HG03159 (cell line): ENCODE measurements at regions not wholly inside any gene's neighbourhood (a gene's known extent, or its start where the extent isn't known, plus 50 kb on each side); places are given as distances from the start of the nearest gene placed in this dataset.
A peak's percentile ranks its signal among the peaks of the same experiment; 100 is the strongest.
"Not testable (repeated sequence)": the region's sequence is repeated elsewhere in the genome, so short reads cannot be mapped to it uniquely, and the experiment has no call there.

Experiments used
- ATAC-seq: cut with Tn5 transposase; IDR thresholded peaks from one replicate; pipeline ENCODE4 v1.9.1; 2021; ENCODE audit warnings: mild to moderate bottlenecking, moderate library complexity; ENCODE audit not compliant: unreplicated experiment

DNA sequence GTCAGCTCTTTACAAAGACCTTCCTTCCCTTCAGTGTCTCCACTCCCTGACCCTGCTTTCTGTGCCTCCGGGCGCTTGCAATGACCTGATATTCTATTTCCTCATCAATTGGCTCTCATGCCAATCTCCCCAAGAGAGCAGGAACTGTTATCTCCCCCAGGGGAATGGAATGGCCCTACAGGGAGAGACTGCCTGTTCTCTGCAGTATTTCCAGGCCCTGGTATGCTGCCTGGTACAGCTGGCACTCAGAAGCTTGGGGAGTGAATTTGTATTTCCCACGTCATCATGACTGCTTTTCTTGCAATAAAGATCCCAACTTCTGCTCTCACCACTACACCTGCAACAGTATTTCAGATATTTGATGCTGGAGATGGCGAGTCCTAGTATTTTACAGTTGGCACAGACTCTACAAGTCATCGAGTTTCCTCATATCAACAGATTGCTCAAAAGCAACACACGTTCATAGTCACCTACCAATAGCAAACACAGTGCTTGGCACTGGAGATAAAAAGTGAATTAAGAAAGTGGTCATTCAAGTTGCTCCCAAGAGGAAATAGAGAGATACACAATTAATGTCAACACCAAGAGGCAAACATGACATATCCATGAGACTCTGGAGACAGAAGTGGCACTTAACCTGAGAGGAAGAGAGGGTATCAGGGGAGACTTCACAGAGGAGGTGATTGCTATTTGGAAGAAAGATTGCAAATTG is 90.5 kb upstream of the EGFL6 start:
- ATAC-seq: no peak

DNA sequence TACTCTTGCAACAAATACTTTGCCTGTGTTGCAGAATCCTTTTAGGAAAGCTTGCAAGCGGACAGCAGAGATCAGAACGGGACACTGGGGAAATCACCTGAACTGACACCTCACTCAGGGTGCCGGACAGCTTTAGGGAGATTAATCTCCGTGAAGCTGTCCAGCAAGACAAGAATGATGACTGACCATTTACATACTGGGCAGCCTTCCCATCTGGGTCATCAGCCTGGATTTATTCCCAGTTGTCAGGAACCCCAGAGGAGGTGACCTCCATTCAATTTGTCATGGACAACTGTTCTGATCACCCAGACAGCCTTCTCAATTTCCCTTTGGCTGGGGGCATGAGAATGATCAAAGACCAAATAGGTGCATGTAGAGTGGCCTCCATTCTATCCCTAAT is 93.0 kb upstream of the EGFL6 start:
- no peak for ATAC-seq

DNA sequence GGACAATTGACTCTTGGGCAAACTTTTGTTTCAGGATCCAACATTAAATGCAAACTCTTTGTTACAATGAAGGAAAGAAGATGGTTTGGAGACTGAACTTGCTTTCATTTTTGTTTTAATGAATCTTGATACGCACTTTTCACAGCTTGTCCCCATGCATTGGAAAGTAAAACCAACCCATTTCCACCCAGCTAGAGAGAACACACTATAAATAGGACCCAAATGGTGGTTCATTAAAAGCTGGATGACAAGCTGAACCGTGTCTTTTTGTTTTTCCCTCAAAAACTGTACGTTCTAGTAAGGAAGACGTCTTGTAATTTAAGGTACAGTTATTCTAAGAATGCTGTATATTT is 95.3 kb upstream of the EGFL6 start:
- peak; percentile 53 for ATAC-seq

DNA sequence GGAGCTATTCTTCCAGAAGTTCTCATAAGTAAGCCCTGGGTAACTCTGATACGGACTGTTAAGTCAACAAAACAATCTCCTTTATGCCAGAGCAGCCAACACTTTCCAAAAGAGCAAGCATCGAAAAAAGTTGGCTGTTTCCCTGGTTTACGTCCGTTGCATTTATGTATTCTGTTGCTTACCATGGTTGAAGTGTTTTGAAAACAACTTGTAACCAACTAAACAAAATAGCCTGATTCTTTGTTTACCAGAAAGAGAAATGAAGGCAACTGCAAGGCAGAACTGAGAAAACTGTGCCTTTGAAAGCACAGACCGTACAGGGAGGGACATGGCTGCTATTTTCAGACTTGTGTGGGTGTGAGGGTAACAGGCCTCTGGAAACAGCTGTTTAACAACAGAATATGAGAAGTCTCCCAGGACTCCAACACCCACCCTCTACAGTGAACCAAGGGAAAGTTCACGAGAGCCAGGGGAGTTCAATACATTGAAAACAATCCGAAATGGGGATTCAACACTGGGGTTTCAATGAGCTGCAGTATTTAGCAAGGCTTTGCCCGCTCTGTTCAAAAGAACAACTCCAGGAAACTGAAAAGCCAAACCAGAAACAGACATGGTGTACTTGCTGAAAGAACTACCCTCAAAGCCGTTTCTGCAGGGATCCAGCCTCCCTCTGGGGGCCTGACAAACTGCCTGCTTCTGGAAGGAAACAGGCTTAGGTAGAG is 95.8 kb upstream of the EGFL6 start:
- peak; percentile 84 for ATAC-seq

DNA sequence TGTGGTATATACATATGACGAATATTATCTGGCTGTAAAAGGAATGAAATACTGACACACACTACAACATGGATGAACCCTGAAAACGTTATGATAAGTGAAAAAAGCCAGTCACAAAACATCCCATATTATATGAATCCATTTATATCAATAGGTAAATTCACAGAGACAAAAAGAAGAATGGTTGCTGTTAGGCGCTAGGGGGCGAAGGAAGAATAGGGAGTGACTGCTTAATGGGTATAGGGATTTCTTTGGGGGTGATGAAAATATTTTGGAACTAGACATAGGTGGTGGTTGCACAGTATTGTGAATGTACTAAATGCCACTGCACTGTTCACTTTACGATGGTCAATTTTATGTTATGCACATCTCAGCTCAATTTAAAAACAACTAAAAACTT is 96.4 kb upstream of the EGFL6 start:
- ATAC-seq: no peak

DNA sequence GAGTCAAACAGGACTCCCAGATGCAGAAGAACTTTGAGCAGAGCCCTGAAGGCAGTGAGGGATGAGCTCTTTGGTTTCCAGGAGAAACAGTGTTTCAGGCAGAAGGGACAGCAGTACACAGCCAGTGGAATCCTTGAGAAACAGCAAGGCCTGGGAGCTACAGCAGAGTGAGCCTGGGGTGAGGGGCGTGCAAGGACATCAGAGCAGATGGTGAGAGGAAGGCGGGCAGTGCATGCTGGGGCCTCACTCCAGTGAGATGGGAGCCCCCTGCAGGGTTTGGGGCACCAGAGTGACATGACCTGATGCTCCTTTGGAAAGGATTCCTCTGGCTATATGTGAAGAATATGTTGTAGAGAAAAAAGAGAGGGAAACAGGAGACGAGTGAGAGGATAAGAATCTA is 98.1 kb upstream of the EGFL6 start:
- no peak for ATAC-seq

DNA sequence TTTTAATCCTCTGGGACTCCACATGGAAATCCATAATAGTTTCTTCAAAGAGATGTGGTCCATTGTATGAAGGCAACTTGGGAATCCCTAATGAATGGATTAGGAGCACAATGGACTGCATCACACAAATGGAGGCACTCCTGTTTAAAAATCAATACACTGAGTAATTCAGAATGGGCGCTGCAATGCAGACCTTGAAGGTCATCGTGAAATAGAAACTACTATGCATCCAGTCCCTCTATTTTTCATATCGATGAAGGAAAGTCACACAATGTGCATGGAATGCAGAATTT is 98.8 kb upstream of the EGFL6 start:
- no peak for ATAC-seq

DNA sequence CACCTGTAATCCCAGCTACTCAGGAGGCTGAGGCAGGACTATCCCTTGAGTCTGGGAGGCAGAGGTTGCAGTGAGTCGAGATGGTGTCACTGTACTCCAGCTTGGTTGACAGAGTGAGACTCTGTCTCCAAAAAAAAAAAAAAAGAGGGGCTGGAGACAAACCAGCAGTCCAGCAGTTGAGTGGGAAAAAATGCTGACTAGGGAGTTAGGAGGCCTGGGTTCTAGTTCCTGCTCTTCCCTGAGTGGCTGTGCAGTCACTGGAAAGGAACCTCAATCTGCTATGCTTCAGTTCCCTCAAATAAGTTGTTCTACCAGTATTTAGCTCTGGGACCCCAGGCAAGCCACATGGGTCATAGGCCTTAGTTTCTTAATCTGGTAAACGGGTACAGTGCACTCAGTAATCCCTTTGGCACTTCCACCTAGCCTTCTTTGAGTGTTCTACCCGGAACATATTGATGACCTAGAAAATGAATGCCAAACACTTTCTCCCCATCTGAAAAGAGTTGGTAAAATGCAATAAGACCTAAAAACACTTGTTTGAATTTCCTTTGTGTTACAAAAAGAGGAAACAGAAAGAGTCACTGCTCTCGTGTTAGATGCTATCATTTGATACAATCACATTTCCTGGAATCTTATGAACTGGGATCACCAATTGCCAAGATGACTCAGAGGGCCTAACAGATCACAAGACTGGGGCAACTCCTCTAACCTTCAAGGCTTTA is 99.3 kb upstream of the EGFL6 start:
- no peak for ATAC-seq

DNA sequence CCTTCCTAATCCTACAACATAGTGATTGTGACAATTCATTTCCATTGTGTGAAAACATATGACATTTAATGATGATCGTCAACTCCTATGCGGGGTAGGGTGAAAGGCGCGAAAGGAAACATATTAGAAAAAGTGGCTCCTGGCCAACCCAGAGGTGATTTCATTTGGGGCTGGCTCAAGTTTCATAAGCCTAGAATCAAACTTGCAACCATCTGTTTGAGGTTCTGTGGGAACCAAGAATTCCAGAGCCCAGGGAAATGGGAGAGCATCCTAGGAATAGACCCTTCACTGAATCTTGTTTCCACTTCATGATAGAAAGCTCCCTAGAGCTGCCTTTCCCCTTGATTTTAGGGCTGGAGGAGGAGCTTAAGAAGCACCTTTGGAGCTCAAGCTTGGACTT is 101.3 kb upstream of the EGFL6 start:
- ATAC-seq: no peak

DNA sequence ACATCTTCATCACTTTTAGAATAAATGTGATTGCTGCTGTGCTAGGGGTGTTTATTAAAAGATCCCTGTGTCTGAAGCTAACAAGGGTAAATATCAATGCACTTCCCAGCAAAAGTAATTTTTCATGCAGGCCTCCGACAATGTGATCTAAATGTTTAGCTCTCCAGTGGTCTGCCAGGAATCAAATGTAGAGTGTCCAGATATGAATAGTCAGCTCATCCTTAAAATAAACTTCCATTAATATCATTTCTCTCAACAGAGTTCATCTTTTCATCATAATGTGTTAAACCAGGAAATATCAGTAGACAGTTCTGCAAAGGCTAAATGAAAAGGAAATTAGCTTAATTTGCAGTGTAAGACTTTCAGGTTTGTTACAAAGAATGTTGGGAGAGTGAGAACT is 102.2 kb upstream of the EGFL6 start:
- ATAC-seq: no peak

DNA sequence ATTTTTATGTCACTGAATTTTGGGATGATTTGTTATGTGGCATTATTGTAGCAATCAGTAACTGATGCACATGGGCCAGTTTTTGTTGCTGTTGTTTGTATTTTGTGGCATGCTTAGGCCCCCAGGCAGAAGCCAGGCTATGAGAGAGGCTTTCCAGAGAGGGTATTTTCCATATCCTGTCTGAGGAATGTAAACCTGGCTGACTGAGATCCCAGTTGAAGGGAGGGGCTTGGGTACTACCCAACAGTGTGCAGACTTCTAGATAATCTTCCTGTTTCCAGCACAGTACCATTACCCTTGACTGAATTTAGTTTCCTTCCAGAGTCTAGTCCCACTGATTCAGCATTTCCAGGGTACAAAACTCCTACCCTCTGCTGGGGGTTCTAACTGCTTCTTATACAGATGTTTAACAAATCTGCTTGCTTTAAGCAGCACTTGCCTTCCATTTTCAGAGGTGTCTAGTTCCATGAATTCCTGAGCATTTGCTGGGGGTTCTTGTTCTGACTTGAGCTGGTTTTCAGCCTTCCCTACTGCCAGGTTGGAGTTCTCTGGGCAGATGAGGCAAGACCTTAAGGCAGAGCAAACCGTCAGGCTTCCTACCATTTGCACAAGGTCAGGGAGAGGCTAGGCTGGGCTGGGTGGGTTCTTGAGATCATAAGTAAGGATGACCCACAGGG is 104.7 kb upstream of the EGFL6 start:
- ATAC-seq: no peak

DNA sequence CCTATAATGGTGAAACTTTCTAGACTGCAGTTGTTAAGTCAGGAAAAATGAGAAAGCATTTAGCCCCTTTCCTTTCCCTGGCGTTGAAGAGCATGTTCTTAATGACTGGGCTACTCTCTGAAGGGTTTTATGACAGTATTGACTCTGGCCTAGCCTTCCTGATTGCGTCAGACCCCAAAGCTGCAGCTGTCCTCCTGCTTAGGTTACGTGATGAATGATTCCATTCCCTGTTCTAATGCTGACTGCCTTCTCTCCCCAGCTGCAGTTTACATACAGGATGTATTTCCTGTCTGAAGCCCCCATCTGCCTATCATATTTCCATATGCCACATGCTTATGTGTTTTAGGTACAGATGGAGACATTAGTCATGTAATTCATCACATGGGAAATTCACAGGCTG is 105.8 kb upstream of the EGFL6 start:
- no peak for ATAC-seq

DNA sequence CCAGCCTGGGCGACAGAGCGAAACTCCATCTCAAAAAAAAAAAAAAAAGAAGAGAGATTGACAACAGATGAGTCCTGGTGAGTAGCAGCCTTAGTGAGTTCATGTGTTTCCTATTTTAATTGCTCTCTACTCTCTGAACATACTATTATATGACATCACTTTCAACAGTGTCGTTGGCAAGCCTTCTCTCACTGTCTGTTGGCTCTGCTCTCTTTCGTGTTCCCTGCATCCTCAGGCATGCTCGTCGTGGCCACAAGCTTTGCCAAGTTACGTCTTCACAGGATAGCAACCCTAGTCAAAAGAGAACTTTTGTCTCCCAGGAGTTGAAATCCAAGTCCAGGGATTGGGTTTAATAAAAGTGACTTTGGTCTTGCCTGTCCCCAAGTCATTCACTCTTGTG is 117.1 kb upstream of the EGFL6 start:
- ATAC-seq: no peak

DNA sequence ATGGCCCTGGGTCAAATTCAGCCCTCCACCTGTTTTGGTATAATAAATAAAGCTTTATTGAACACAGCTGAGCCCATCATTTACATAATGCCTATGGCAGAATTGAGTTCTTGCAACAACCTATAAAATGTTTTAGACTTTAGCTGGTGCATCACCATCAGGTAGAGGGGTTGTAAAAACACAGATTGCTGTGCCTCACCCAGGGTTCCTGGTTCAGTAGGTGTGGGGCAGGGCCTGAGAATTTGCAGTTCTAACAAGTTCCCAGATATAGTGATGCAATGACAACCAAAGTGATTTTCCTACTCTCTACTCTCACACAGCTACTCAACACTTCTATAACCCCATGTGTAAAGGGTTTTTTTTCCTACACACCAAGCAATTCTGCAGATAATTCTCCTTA is 120.0 kb upstream of the EGFL6 start:
- no peak for ATAC-seq

DNA sequence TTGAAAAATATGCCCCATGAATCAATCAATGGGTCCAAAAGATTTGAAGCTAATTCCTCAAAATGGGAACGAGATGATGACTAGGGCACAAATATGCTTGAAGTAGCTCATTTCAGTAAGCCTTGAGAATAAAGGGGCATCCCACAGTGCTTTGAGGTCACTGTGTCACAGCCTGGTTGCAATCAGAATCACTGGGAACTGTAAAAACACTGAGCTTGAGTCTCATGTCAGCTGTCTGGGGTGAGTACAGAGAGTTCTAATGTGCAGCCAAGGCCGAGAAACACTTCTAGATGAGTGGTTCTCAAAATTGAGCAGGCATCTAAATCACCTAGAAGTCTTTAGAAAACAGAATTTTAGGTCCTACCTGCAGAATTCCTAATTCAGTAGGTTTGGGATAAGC is 120.5 kb upstream of the EGFL6 start:
- ATAC-seq: no peak

DNA sequence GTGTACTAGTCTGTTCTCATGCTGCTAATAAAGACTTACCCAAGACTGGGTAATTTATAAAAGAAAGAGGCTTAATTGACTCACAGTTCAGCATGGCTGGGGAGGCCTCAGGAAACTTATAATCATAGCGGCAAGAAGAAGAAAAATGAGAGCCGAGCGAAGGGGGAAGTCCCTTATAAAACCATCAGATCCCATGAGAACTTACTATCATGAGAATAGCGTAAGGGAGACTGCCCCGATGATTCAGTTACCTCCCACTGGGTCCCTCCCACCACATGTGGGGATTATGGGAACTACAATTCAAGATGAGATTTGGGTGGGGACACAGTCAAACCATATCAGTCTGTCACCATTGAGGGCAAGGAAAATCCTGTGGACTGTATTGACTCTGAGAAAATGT is 121.8 kb upstream of the ATXN3L start:
- ATAC-seq: not testable (repeated sequence)

DNA sequence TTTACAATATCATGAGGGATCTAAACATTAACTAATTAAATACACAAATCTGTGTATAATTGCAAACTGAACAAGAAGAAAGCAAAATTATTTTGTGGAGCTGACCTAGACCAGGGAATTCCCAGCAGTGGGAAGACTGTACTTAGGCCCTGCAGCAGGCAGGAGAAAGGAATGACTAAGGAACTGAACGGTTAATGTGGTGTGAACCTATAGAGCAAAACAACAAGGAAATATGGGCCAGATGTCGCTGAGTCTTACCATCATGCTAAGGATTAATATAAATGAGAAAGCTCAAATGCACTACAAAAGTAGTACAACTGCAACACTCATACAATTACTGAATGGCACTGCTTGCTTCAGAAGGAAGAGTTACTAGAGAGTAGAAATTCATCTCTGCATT is 120.3 kb upstream of the ATXN3L start:
- no peak for ATAC-seq

DNA sequence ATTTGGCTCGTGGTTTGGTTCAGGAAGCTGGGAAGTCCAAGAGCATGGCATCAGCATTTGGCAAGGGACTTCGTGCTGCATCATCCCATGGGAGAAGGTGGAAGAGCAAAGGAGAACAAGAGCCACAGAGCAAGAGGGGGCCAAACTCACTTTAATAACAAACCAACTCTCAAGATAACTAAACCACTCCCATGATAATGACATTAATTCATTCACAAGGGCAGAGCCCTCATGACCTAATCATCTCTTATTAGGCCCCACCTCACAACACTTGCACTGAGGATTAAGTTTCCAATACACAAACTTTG is 113.4 kb upstream of the ATXN3L start:
- ATAC-seq: no peak

DNA sequence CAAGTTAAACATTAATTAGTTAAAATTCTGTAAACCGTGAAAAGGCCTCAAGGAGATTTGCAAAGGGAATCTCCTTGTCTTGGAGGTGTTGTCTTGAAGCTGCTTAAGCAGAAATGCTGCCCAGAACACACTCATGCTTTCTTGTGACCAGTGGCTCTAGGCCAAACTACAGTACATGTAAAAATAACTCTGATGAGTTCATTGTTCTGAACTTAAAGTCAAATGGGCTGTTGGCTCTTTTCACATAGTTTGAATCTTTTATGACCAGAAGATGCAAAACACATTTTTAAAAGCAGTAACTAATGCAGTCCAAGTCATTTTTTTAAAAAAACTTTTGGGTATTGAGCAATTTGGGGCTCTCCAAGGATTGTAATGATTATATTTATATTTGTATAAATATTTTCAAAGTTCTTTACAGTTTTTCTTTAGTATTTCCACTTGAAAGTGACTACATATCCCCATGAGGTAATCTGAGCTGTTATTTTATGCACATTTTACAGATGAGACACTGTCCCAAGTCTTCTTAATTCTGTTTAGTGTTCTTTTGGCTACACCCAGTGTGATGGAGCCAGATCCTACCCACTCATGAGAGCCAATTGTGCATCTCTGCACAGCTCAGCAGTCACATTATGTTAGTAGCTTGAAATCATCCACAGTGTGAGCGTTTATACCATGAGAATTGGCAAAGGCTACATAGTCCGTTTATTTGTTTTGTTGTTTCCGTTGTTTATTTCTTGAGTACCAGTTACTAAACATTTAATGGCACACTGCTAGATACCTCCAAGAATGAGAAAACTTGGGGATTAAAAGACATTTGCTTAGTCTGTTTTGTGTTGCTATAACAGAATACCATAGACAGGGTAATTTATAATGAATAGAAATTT is 112.8 kb upstream of the ATXN3L start:
- no peak for ATAC-seq

DNA sequence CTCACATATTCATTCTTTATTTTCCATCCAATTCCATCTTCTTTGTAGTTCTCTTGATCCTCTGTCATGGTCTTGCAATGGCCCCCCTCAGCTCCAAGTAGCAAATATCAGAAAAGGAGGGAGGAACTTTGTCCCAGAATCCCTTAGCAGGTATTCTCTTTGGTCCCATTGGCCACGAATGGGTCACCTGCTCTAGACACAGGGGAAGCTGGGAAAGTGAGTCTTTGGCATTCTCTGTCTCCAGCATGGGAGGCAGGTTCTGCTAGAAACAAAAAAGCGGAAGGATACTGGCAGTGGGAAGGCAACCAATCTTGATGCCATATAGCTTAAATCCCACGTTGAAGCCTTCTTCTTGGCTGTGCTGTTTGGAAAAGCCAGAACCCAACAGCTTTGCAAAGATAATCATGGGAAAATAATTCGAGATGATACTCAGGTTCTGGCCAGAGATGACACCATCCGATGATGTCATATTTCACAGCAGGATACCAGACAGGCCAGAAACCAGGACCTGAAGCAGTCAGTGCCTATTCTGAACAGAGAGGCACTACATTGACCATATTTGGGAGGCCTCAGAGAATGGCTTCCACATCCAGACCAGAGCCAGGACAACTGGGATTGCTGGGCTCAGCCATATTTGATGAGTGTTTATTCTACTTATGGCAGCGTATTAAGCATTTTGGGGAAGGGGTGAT is 110.4 kb upstream of the ATXN3L start:
- ATAC-seq: no peak
